GM19438 (cell line): ENCODE measurements at regions not wholly inside any gene's neighbourhood (a gene's known extent, or its start where the extent isn't known, plus 50 kb on each side); places are given as distances from the start of the nearest gene placed in this dataset.

Experiments used
- ATAC-seq: cut with Tn5 transposase; IDR thresholded peaks from one replicate; pipeline ENCODE4 v1.9.1; 2021; ENCODE audit warnings: low read depth; ENCODE audit not compliant: unreplicated experiment

DNA sequence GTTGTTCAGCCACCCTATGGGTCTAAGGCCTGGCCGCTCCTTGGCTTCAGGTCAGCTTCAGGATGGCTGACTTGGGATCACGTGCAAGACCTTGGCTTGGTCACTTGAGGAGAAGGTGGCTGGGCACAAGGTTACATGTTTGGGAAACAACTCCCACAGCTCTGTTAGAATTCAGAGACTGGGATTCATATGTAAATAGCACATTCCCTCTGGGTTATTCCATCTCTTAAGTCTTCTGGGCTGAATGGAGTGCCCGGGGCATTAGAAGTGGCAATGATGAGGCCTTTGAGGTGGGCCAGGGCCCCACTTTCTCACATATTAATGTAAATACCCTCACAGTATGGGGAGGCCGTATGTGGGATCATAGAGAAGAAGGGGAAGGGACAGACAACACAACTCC is 150.9 kb downstream of the EFNB2 start:
- no peak for ATAC-seq

DNA sequence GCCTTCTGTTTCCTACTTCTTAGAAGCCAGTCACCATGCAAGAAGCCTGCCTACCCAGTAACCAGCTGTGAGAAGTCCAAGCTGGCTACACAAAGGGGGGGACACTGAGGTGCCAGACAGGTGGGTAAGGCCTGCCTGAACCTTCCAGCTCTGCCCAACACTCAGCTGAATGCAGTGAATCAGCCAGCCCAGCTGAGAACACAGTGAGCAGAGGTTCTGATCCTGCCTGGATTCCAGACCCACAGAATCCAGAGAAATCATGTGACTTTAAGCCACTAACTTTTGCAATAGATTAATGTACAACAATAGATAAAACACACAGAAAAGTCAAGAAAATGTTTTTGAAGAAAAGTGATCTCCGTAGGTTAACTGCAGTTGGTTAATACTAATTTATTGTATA is 151.7 kb downstream of the EFNB2 start:
- no peak for ATAC-seq

DNA sequence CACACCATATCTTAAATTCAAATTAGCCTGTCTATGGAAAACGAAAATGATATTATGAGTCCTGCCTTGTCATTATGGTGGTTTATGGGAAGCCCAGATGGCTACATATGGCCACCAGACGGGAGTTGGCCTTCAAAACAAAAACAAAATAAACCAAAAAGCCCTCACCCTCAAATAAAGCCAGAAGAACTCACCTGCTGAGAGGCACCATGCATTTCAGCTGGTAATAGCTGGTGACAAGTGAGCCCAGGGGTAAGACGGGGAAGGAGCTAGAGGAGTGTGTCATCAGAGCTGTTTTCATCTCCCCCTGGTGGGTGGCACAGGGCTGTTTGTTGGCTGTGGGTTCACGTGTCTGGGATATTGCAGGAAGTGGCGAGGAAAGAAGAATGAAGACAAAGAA is 152.9 kb downstream of the EFNB2 start:
- no peak for ATAC-seq

DNA sequence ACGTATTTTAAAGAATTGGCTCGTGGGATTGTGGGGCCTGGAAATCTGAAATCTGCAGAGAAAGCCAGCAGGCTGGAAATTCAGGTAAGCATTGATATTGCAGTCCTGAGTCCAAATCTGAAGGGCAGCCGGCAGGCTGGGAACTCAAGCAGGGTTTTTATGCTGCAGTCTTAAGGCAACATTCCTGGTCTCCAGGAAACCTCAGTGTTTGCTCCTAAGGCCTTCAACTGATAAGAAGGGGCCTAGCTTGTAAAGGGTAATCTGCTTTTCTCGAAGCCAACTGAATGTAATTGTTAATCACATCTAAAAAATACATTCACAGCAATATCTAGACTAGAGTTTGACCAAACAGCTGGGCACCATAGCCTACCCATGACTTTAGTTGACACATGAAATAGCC is 154.4 kb downstream of the EFNB2 start:
- no peak for ATAC-seq

DNA sequence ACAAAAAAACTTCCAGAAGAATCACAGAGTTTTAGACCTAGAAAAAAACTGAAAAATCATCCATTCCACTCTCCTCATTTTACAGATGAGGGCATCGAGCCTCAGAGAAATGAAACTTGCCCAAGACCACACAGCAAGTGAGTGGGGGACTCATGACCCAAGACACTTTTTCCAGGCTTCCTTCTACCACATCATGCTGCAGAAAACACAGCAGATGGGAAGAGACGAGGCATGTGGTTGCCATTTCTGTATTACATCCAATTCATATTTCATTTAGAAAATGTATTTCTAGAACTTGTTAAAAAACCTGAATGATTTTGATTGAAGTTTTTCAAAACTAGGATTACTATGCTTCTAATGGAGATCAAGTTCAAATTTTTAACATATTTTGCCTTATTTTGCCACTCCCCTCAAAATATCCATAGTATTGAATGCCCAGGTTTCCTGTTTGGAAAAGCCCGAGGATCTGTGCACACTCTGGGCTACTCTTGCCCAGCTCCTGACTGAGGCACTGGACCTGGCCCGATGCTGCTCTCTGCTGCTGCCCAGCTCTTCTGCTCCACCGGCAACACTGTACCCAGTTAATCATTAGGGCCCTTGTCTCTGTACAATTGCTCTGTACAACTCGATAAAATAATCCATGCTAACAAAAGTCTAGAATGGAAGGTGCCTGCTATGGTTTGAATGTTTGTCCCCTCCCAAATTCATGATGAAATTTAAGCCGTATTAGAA is 157.4 kb downstream of the EFNB2 start:
- no peak for ATAC-seq

DNA sequence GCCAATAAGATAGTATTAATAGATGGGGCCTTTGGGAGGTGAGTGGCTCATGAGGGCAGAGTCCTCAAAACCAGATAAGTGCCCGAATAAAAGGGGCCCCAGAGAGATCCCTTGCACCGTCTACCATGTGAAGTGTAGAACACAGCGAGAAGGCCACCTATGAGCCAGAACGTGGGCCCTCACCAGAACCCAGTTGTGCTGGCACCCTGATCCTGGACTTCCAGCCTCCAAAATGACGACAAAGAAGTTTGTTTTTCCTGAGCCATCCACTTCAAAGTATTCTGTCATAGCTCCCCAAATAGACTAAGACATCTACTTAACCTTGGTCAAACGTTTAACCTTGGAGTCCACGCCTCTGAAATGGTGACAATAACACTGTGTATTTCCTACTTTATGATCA is 158.1 kb downstream of the EFNB2 start:
- no peak for ATAC-seq

DNA sequence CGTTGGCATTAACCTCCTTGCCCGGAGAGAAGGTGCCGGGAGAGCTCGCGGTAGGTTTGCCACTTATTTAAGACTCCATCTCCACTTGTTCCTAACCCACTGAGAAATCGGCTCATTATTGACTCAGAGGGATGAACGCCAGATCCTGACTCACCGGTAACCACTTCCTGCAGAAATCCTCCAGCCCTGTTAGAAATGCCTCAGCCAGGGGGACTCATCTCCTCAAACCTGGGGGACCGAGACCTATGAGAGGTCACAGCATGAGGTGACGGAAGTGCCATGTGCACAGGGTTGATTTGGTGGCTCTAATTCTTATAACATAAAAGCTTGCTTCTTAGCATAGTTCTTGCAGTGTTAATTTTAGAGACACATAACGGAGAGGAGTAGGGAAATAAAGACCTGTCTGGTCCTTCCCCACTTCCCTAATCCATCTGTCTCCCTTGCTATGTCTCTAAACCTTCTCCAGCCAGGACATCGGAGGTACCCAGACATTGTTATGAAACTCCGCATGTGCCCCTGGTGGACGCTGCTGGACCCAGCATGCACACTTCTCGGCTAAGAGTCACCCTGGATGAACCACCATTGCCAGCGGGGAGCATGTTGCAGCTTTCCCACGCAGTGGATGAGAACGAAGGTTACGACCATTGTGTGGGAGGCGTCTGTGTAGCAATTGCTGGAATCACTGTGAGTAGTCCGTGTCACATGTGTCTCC is 158.9 kb downstream of the EFNB2 start:
- ATAC-seq: no peak

DNA sequence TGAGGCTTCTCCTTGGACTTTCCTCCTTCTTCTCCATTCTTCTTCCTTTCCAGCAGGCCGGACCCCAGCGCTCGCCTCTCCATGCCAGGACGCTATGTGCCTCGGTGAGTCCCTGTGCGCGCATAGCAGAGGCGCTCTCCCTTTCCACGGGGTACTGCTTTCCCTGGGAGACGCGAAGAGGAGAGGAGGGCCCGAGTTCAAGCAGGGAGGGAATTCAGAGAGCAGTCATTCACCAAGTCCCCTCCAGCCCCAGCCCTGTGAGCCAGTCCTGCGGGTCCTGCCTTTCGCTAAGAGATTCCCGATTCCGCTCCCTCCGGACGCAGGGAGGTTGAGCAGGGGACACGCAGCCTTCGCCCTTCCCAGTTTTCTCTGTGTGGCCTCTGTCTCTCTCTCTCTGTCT is 160.4 kb downstream of the EFNB2 start:
- ATAC-seq: no peak

DNA sequence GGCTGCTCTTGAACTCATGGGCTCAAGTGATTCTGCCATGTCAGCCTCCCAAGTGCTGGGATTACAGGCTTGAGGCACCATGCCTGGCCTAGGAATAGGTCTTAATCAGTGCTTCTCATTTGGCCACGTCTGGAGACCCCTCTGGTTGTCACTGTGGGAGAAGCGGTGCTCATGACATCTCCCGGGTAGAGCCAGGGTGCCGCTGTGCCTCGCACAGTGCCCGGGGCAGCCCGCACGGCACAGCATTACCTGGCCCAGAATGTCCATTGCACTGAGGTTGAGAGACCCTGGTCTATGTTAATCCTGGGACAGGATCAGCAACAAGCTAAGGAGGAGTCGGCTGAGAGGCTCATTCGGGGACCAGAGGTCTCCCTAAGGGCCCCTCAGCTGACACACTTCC is 160.8 kb downstream of the EFNB2 start:
- ATAC-seq: no peak

DNA sequence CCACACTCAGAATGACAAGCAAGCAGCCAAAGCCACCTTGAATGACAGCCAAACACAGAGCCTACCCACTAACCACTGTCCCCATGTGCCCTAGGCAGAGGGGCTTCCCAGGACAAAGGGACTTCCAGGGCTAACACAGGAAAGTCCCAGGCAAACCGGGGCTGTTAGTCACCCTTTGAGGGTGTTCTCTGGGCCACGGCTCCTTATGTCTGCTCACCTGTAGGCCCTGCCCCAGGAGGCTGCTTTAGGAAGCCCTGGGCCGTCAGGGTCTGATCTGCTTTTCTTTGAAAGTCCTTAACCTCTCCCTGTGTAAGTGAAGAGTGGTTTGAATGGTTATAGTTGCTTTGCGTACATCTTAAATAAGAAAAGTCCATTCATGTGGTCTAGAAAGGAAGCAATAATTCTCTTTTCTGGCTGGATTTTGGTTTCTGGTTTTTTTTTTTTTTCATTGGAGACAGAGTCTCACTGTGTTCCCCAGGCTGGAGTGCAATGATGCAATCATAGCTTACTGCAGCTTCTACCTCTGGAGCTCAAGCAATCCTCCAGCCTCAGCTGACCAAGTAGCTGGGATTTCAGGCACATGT is 161.4 kb downstream of the EFNB2 start:
- ATAC-seq: peak; percentile 72

DNA sequence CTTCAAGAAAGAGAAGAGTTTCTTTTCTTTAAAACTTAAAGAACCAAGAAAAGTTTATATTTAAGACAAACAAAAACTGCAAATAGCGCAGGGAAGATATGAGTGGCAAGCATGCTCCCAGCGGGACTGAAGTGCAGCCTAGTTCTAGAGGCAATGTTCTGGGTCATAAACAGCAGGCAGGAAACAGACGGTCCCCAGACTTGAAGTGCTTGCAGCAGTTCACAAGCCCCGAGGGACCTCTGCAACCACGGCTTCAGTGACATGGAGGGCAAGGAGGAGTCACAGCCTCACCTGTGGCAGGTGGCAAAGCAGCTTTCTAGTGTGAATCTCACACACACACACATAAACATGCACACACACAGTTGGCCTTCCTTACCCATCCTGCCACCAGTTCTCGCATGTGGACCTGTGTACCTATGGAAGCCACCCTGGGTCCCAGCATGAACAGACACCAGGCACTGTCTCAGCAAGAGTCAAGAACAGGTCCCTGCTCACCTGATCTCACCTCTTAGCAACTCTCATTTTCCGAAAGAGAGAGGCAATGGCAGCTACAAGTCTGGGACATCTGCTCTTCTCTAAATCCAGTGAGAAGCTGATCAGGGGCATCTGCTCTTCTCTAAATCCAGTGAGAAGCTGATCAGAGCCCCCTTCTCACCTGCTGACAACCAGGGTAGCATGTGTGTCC is 162.0 kb downstream of the EFNB2 start:
- ATAC-seq: peak; percentile 58

DNA sequence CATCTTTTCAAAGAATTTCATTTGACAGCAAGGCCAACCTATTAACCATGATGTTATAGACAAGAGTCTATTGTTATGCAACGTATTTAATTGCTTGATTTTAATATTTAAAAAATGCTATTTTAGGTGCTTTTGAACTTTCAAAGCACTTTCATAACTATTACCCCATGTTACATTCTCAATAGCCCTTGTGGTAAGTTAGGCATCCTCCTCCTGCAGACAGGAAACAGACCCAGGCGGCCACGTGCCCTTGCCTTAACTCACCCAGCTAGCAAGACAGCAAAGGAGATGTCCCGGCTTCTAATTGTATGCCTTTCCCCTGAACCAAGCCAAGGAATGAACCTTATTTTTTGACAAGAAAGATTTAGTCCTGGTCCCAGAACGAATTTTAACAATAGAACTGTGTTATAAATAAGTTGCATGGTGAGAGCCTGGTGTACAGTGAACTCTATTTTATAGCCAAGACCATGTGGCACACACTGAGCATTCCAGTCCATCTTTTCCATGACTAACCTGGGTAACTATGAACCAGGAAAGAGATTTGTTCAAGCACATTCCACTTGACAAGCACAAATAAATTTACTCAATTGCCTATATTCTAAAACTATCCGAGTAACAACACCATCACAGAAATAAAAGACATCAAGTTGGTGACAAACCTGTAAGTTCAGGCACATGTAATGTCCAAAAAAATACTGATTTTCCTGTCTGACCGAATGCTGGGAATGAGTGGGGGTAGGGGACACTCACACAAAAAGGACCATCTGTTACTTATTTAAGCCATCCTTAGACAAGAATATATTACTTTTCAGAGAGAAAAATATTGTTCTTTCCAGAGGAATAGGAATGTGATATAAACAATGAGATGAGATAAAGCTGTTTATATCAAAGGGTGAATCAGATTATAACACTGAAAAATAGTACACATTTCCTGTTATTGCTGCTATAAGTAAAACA is 163.0 kb downstream of the EFNB2 start:
- no peak for ATAC-seq

DNA sequence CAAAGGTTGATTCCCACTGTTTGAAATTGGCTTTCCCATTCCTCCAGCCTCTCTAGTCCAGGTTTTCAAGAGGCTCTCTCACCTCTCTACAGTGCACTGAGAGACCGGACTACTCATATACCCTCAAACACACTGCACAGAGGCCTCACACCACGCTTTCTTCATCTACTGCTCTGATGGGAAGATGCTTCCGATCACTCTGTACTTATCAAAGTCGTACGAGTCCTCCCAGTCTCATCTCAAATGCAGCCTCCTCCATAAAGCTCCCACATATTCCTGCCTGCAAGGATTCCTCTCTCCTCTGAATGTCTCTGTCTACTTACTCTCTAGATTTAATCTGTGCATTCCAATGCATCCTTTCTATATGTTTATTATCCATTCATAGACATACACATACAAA is 164.4 kb downstream of the EFNB2 start:
- no peak for ATAC-seq

DNA sequence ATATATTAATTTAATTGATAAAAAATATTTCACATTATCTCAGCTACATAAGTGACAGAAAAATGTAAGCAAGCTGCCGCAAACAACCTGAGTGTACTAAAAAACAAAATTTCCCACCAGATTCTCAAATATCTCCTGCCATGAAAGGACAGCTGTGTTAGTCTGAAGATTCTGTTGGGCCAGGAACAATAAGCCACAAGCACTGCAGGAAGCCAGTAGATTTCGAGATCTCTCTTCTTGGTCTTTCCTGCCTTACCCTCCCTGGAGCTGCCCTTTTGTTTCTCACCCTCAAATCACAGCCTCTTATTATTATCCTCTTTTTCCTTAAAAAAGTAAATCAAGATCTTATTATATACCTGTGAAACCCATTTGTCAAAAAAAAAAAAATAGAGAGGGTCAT is 165.6 kb downstream of the EFNB2 start:
- no peak for ATAC-seq

DNA sequence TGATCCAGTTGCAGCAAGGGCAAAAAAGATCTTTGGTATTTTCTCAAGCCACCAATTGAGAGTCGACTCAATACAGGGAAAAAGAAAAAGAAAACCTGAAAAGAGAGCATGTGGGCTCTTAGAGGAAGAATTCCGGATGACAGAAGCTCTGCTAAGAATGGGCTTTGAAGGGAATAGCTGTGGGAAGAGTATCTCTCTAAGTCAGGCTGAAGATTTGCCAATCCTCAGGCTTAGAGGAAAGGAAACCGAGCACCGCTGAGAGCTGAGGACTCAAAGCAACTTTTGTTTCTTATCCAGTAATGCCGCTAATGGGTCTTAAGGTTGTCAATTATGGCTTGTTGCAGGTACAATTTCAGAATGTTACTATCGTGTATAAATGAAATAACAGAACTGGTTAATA is 166.4 kb downstream of the EFNB2 start:
- no peak for ATAC-seq

DNA sequence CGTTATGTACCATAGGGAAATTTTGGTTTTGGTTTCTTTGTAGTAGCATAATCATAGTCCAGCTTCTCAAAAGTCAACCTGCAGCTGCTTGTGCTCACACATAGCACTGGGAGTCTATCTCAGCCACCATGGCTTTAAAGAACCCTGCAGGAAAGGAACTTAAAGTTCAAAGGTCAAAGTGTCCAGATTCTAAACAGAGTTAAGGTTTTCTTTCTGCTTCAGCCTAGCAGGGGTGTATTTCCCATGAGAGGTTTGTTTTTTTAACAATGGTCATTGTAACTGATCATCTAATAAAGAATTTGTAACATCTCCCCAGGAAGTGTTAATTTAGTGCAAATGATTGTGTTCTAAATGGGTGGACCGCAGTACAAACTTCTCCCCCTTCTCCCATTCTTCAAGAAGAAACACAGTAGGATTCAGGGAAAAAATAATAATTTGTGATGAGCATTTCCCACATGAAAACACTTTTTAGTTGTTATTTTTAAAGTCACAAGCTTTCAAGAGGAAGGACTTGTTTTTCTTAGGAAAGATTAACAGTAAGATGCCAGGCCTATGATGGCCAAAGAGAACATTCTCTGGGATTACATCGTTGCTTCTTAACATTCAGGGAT is 168.0 kb downstream of the EFNB2 start:
- ATAC-seq: no peak

DNA sequence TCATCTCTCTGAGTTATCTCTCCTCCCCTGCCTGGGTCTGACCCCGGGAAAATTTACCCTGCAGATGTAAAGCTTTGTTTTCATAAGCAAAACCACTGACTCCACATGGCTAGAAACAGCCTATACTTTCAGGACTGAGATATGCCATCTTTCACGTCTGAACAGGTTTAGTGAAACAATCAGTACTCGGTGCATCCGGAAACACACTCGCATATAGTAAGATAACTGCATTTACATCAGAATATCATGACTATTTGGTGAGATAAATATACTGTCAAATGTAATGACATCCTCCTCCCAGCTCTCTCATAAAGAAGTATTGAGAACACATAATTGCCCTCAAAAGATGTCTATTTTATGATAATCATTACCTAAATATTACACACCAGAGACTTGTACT is 172.8 kb downstream of the EFNB2 start:
- no peak for ATAC-seq

DNA sequence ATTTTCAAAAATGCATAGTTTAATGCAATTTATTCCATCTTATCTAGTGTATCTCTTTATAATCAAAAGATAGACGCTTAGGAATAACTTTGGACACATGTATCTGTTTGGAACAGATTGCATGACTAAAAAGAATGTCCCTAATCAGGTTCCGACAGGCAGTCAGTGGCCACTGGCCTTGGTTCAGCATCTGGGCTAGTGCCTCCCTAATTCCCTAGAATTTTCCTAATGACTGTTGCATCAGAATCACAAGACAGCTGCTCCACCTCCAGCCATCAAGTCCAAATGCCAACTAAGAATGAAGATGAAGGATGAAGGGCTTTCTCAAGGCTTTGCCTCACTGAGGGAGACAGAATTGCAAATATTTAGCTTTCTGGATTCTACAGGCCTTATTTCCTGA is 173.8 kb downstream of the EFNB2 start:
- ATAC-seq: no peak

DNA sequence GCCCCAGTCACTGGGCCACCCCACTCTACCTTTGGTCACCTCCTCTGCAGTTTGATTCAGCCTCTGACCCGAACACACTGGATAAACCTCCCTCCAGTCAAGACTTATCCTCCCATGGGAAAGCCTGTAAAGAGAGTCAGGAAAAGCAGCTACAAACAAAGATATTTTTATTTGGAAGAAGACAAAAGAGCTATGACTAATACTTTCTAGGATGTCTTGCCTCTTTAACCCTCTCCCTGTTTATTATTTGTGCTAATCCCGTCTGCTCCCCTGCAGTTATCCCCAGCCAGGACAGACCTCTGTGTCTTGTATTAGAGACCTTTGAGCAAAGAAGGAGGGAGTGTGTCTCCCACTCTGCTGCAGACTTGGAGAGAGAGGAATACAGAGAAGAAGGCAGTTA is 178.3 kb downstream of the EFNB2 start:
- ATAC-seq: no peak

DNA sequence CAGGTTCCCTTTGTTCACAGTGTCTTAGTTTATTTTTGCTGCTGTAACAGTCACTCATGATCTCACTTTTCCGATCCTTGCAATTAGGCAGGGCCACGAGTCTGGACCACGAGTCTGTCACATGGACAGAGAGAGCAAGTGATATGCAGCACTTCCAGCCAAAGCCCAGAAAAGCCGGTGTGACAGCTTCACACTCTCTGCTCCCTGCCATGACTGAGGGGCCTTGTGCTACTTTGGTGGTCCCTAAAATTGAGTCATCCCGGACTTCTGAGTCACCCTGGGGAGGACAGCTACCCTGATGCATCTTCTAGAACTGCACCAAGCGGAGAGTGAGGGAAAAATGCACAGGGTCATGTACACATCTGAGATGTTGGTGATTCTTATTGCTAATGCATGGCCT is 179.6 kb downstream of the EFNB2 start:
- no peak for ATAC-seq
